Muscle layer of colon (tissue), 2 donors: ENCODE measurements at regions not wholly inside any gene's neighbourhood (a gene's known extent, or its start where the extent isn't known, plus 50 kb on each side); places are given as distances from the start of the nearest gene placed in this dataset.

ENCODE experiments used
- H3K27ac ChIP-seq: one replicate; pipeline ENCODE4 v1.7.0; 2013; ENCODE audit warnings: low read depth, mild to moderate bottlenecking, low read length, moderate library complexity
- H3K27me3 ChIP-seq, 2 donors: one replicate each; pipeline ENCODE4 v1.7.0; 2013; ENCODE audit warnings: low read length in 2 of 2, mild to moderate bottlenecking in 2 of 2; ENCODE audit not compliant: insufficient read depth in 2 of 2, control insufficient read depth in 1 of 2
- H3K36me3 ChIP-seq: one replicate; pipeline ENCODE4 v1.7.0; 2013; ENCODE audit warnings: mild to moderate bottlenecking, low read length; ENCODE audit not compliant: insufficient read depth
- H3K4me1 ChIP-seq: one replicate; pipeline ENCODE4 v1.7.0; 2013; ENCODE audit warnings: mild to moderate bottlenecking, low read length; ENCODE audit not compliant: insufficient read depth
- H3K4me3 ChIP-seq, 2 donors: one replicate each; pipeline ENCODE4 v1.7.0; 2013; ENCODE audit warnings: low read length in 2 of 2, low read depth in 1 of 2, mild to moderate bottlenecking in 1 of 2, moderate library complexity in 1 of 2
- H3K9ac ChIP-seq: one replicate; pipeline ENCODE4 v1.7.0; 2013; ENCODE audit warnings: low read length
- H3K9me3 ChIP-seq: one replicate; pipeline ENCODE4 v1.7.0; 2013; ENCODE audit warnings: mild to moderate bottlenecking, low read length
- donor health status: abdominal sarcoma.
- donor health status: Adenocarcinoma of cecum.

DNA sequence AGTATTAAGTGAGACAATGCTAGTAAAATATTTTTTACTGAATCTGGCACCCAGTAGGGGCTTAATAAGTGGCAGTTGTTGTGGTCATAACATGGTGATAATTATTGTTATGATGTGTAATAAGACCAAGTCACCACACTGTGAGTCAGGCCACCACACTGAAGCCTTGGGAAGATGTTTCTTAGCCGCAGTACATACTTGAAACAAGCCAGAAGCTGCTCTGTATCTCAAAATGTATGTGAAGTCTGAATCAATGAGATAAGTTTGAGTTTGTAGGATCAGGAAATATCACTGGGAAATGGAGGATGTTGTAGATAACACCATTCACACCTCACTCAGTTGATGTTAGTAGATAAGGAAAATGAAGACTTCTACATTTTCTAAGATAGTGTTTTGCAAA lies 51.3 kb upstream of the PTPN3 start:
- H3K36me3 ChIP-seq: no peaks in the 10 kb centered on the region
- H3K4me3 ChIP-seq: no peak overlapping the region
- H3K9me3 ChIP-seq: no peaks in the 10 kb centered on the region
- no peaks in the 10 kb centered on the region for H3K27me3 ChIP-seq
- no peak overlapping the region for H3K9ac ChIP-seq
- no peaks in the 10 kb centered on the region for H3K4me1 ChIP-seq
- H3K27ac ChIP-seq: no peak overlapping the region

- H3K27me3 ChIP-seq: no peaks in the 10 kb centered on the region
- H3K9me3 ChIP-seq: no peaks in the 10 kb centered on the region
- no peak overlapping the region for H3K4me3 ChIP-seq
- H3K36me3 ChIP-seq: no peaks in the 10 kb centered on the region
- no peak overlapping the region for H3K27ac ChIP-seq
- H3K9ac ChIP-seq: no peak overlapping the region
- no peaks in the 10 kb centered on the region for H3K4me1 ChIP-seq
Observed at GRCh38 chr9:109551651-109552050, 53.5 kb upstream of the PTPN3 start.

- no peaks in the 10 kb centered on the region for H3K4me1 ChIP-seq
- H3K9ac ChIP-seq: no peak overlapping the region
- no peak overlapping the region for H3K4me3 ChIP-seq
- no peaks in the 10 kb centered on the region for H3K27me3 ChIP-seq
- H3K36me3 ChIP-seq: no peaks in the 10 kb centered on the region
- no peak overlapping the region for H3K27ac ChIP-seq
- H3K9me3 ChIP-seq: no peaks in the 10 kb centered on the region
Observed at GRCh38 chr9:109555215-109555614, 57.1 kb upstream of the PTPN3 start.

GRCh38 chr9:109556061-109556460 lies 58.0 kb upstream of the PTPN3 start:
- Histone ChIP-seq H3K36me3 (no peaks in the 10 kb centered on the region), H3K27me3 (no peaks in the 10 kb centered on the region), H3K4me1 (no peaks in the 10 kb centered on the region), H3K4me3 (no peak overlapping the region), H3K27ac (no peak overlapping the region), H3K9me3 (no peaks in the 10 kb centered on the region), H3K9ac (no peak overlapping the region)

DNA sequence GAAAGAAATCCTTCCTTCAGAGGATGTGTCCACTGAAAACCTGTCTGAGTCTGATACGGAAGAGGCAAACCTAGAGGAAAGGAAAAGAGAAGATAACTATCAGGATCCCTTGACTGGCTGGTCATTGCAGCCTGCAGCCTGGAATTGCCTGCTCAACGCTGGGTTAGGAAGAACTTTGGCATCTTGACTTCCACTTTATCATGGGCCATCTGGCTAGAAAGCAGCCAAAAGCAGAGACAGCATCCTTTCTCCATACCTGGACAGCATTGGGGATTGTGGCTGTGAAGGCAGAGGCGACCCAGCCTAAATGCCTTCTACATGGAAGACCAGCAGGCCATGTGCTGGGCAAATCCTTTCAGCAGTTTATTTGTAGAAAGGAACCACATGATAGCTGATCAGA lies 58.7 kb upstream of the PTPN3 start:
- Histone ChIP-seq H3K4me1 (no peaks in the 10 kb centered on the region), H3K36me3 (no peaks in the 10 kb centered on the region), H3K27me3 (no peaks in the 10 kb centered on the region), H3K9me3 (no peaks in the 10 kb centered on the region), H3K4me3 (no peak overlapping the region), H3K9ac (no peak overlapping the region), H3K27ac (no peak overlapping the region)

GRCh38 chr9:109557481-109557880 lies 59.4 kb upstream of the PTPN3 start:
- no peak overlapping the region for H3K9ac ChIP-seq
- H3K9me3 ChIP-seq: no peaks in the 10 kb centered on the region
- H3K4me1 ChIP-seq: no peaks in the 10 kb centered on the region
- no peak overlapping the region for H3K27ac ChIP-seq
- no peaks in the 10 kb centered on the region for H3K27me3 ChIP-seq
- no peak overlapping the region for H3K4me3 ChIP-seq
- H3K36me3 ChIP-seq: no peaks in the 10 kb centered on the region

GRCh38 chr9:109558718-109559151 lies 60.6 kb upstream of the PTPN3 start:
- Histone ChIP-seq H3K4me1 (no peaks in the 10 kb centered on the region), H3K4me3 (no peak overlapping the region), H3K9me3 (no peaks in the 10 kb centered on the region), H3K27ac (no peak overlapping the region), H3K9ac (no peak overlapping the region), H3K36me3 (no peaks in the 10 kb centered on the region), H3K27me3 (no peaks in the 10 kb centered on the region)

DNA sequence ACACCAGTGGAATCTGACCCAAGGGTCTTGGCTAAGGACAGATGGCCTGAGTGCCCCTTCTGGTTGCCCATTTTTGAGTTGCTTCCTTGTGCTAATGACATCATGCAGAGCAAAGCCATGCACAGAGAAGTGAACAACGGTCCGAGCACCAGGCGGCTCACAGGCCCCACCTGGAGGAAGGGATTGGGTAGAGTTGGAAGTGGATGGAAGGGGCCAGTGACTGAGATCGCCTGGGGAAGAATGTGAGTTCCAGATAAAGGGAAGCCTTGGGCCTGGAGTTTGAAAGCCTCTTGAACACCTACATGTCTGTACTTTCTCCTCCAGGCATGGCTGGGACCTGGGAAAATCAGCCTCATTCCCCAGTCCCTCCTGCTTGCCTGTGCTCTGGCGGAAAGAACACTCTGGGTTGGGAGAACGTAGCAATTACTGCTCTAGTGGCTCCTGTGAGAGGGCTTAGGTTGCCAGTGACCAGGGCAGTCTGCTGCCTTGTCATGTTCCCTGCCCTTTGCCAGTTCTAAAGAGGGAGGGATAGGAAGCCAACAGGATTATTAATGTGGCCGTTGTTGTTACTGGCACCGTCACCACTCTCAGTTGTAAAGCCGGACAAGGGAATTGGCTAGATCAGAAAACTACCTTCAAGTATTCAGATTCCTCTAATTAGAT lies 62.5 kb upstream of the PTPN3 start:
- H3K9ac ChIP-seq: no peak overlapping the region
- H3K36me3 ChIP-seq: no peaks in the 10 kb centered on the region
- H3K9me3 ChIP-seq: no peaks in the 10 kb centered on the region
- no peaks in the 10 kb centered on the region for H3K4me1 ChIP-seq
- H3K27ac ChIP-seq: no peak overlapping the region
- H3K4me3 ChIP-seq: no peak overlapping the region
- no peaks in the 10 kb centered on the region for H3K27me3 ChIP-seq

- Histone ChIP-seq H3K4me3 (no peak overlapping the region), H3K36me3 (no peaks in the 10 kb centered on the region), H3K27ac (no peak overlapping the region), H3K4me1 (no peaks in the 10 kb centered on the region), H3K27me3 (no peaks in the 10 kb centered on the region), H3K9ac (no peak overlapping the region), H3K9me3 (no peaks in the 10 kb centered on the region)
Observed at GRCh38 chr9:109561137-109561536, 63.0 kb upstream of the PTPN3 start.

- no peak overlapping the region for H3K4me3 ChIP-seq
- no peaks in the 10 kb centered on the region for H3K36me3 ChIP-seq
- no peaks in the 10 kb centered on the region for H3K9me3 ChIP-seq
- H3K27ac ChIP-seq: no peak overlapping the region
- H3K9ac ChIP-seq: no peak overlapping the region
- H3K27me3 ChIP-seq: no peaks in the 10 kb centered on the region
- H3K4me1 ChIP-seq: no peaks in the 10 kb centered on the region
Observed at GRCh38 chr9:109568089-109568488, 70.0 kb upstream of the PTPN3 start.

DNA sequence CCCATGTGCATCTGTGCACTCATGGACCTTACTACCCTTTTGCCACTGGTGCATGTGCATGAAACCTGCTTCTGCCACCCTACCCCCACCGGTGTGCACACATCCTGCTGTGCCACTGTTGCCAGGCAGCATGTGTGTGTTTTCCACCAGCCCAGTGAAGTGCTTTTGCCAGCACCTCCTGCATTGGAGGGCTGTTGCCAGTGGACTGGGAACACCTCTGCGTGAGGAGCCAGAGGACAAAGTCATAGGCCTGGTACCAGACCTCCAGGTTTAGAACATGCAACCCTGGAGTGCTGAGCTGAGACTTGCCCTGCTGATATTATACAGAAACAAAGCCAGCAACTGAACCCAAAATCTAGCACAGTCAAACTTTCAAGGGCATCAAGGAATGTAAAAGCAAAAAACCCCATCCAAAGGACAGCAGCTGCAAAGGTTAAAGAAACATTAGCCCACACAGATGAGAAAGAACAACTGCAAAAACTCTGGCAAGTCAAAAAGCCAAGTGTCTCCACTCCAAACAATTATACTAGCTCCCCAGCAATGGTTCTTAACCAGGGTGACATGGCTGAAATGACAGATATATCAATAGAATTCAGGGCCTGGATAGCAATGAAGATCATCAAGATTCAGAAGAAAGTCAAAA lies 70.6 kb upstream of the PTPN3 start:
- no peak overlapping the region for H3K9ac ChIP-seq
- no peaks in the 10 kb centered on the region for H3K4me1 ChIP-seq
- no peak overlapping the region for H3K27ac ChIP-seq
- no peaks in the 10 kb centered on the region for H3K36me3 ChIP-seq
- no peaks in the 10 kb centered on the region for H3K9me3 ChIP-seq
- H3K27me3 ChIP-seq: no peaks in the 10 kb centered on the region
- H3K4me3 ChIP-seq: no peak overlapping the region
